Neural cell (in vitro differentiated cells): ENCODE measurements at regions not wholly inside any gene's neighbourhood (a gene's known extent, or its start where the extent isn't known, plus 50 kb on each side); places are given as distances from the start of the nearest gene placed in this dataset.

Experiments
- H2AFZ ChIP-seq: fragments of 200-600, 300-800 bp; sonication (generic), shearing (Covaris generic); 2 replicates; pipeline ENCODE4 v1.6.0; 2014; ENCODE audit warnings: low read depth, mild to moderate bottlenecking, antibody characterized with exemption, low read length, moderate library complexity
- H3F3A ChIP-seq: fragments of 200-600 bp; shearing (Covaris generic); 2 replicates; pipeline ENCODE4 v1.6.1; 2016; ENCODE audit warnings: mild to moderate bottlenecking, moderate library complexity, mixed read lengths, antibody characterized with exemption, low read length; ENCODE audit not compliant: insufficient read depth, poor library complexity, severe bottlenecking
- H3K27ac ChIP-seq: fragments of 200-600, 300-800 bp; sonication (generic), shearing (Covaris generic); 2 replicates; pipeline ENCODE4 v1.5.1; 2014; ENCODE audit warnings: mild to moderate bottlenecking, low read length, moderate library complexity
- H3K27me3 ChIP-seq: fragments of 300-800, 200-600 bp; sonication (generic), shearing (Covaris generic); 2 replicates; pipeline ENCODE4 v1.6.0; 2014; ENCODE audit warnings: mild to moderate bottlenecking, low read depth, low read length, moderate library complexity; ENCODE audit not compliant: insufficient read depth
- H3K36me3 ChIP-seq: fragments of 300-800, 200-600 bp; sonication (generic), shearing (Covaris generic); 2 replicates; pipeline ENCODE4 v1.5.1; 2014; ENCODE audit warnings: mild to moderate bottlenecking, antibody characterized with exemption, low read length, moderate library complexity; ENCODE audit not compliant: insufficient read depth
- H3K4me2 ChIP-seq: fragments of 300-800, 200-600 bp; sonication (generic), shearing (Covaris generic); 2 replicates; pipeline ENCODE4 v1.6.0; 2014; ENCODE audit warnings: mild to moderate bottlenecking, low read length
- H3K4me3 ChIP-seq: fragments of 300-800, 200-600 bp; sonication (generic), shearing (Covaris generic); 2 replicates; pipeline ENCODE4 v1.5.1; 2014; ENCODE audit warnings: mild to moderate bottlenecking, low read length, moderate library complexity
- H3K79me2 ChIP-seq: fragments of 200-600 bp; shearing (Covaris generic); replicated peaks from 2 replicates; pipeline ENCODE4 v1.6.0; 2014; ENCODE audit warnings: mild to moderate bottlenecking, low read length, moderate library complexity; ENCODE audit not compliant: insufficient read depth
- H3K9ac ChIP-seq: fragments of 300-800, 200-600 bp; sonication (generic), shearing (Covaris generic); 2 replicates; pipeline ENCODE4 v1.6.1; 2016; ENCODE audit warnings: mild to moderate bottlenecking, low read length, mixed read lengths
- H3K9me2 ChIP-seq: fragments of 200-600 bp; shearing (Covaris generic); 2 replicates; pipeline ENCODE4 v1.6.1; 2016; ENCODE audit warnings: mild to moderate bottlenecking, low read length, mixed read lengths; ENCODE audit not compliant: insufficient read depth
- H3K9me3 ChIP-seq: fragments of 200-600, 300-800 bp; sonication (generic), shearing (Covaris generic); 2 replicates; pipeline ENCODE4 v1.6.1; 2016; ENCODE audit warnings: mild to moderate bottlenecking, mixed run types, low read length, moderate library complexity, mixed read lengths
- H4K20me1 ChIP-seq: fragments of 200-600 bp; shearing (Covaris generic); 2 replicates; pipeline ENCODE4 v1.6.1; 2016; ENCODE audit warnings: mild to moderate bottlenecking, mixed run types; ENCODE audit not compliant: insufficient read depth
- CTCF ChIP-seq: fragments of 450-650 bp; IDR thresholded peaks from 2 replicates; pipeline ENCODE4 v1.5.1; 2014; ENCODE audit warnings: antibody characterized with exemption, mild to moderate bottlenecking, moderate library complexity; ENCODE audit not compliant: poor library complexity, severe bottlenecking
- EP300 ChIP-seq: fragments of 450-650 bp; conservative IDR thresholded peaks from 2 replicates; pipeline ENCODE4 v1.6.1; 2014; ENCODE audit warnings: antibody characterized with exemption, mild to moderate bottlenecking, moderate library complexity; ENCODE audit not compliant: poor library complexity, severe bottlenecking
- EZH2 ChIP-seq: fragments of 200-600, 300-800 bp; shearing (Covaris generic), sonication (generic); IDR thresholded peaks from 2 replicates; pipeline ENCODE4 v1.6.1; 2014; ENCODE audit warnings: antibody characterized with exemption, low read length, borderline replicate concordance, mild to moderate bottlenecking; ENCODE audit not compliant: insufficient read depth, poor library complexity, severe bottlenecking
- MXI1 ChIP-seq: fragments of 450-650 bp; conservative IDR thresholded peaks from 2 replicates; pipeline ENCODE4 v1.6.1; 2014; ENCODE audit warnings: antibody characterized with exemption, mild to moderate bottlenecking; ENCODE audit not compliant: poor library complexity, severe bottlenecking
- POLR2AphosphoS5 ChIP-seq: IDR thresholded peaks from 2 replicates; pipeline ENCODE4 v1.6.1; 2012
- RAD21 ChIP-seq: fragments of 450-650 bp; conservative IDR thresholded peaks from 2 replicates; pipeline ENCODE4 v1.6.1; 2014; ENCODE audit warnings: antibody characterized with exemption, mild to moderate bottlenecking, moderate library complexity
- SMC3 ChIP-seq: fragments of 450-650 bp; conservative IDR thresholded peaks from 2 replicates; pipeline ENCODE4 v1.6.1; 2014; ENCODE audit warnings: antibody characterized with exemption, mild to moderate bottlenecking, moderate library complexity; ENCODE audit not compliant: poor library complexity
- TAF1 ChIP-seq: IDR thresholded peaks from 2 replicates; pipeline ENCODE4 v1.6.1; 2012; ENCODE audit warnings: low read depth
- TF ChIP-seq, protein P1 (sequence below): IDR thresholded peaks from 2 replicates; pipeline ENCODE4 v1.6.1; 2012; ENCODE audit warnings: borderline replicate concordance

DNA sequence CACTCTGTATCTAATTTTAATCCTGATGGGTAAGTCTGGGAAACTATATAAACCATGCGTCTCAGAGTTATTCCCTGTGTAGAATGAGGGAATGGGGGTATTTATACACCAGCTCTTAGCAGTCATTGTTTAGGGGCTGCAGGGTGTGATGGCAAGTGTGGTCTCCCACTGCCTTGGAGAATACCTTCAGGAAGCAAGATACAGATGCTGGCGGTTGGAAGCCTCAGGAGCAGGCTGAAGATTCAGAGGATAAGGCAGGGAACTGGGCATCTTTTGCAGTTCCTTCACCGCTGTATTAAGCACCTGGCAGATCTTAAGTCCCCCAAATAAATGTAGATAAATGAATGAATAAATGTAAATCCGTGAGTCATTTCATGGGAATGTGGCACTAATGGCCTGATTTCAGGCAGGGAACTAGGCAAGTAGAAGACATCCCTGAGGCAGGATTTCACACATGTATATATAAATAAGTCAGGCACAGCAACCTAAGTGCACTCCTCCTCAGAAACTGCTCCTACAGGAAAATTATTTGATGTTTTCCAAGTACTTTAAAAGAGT, 209.2 kb upstream of the GADL1 start:
- H3F3A ChIP-seq: no peaks in the 10 kb centered on the region
- no peak overlapping the region for H3K4me2 ChIP-seq
- H3K27ac ChIP-seq: no peak overlapping the region
- TF ChIP-seq CTCF (no peak), RAD21 (no peak), MXI1 (no peak), EZH2 (no peak), EP300 (no peak), TAF1 (no peak), POLR2AphosphoS5 (no peak), SMC3 (no peak)
- TF ChIP-seq, protein P1, sequence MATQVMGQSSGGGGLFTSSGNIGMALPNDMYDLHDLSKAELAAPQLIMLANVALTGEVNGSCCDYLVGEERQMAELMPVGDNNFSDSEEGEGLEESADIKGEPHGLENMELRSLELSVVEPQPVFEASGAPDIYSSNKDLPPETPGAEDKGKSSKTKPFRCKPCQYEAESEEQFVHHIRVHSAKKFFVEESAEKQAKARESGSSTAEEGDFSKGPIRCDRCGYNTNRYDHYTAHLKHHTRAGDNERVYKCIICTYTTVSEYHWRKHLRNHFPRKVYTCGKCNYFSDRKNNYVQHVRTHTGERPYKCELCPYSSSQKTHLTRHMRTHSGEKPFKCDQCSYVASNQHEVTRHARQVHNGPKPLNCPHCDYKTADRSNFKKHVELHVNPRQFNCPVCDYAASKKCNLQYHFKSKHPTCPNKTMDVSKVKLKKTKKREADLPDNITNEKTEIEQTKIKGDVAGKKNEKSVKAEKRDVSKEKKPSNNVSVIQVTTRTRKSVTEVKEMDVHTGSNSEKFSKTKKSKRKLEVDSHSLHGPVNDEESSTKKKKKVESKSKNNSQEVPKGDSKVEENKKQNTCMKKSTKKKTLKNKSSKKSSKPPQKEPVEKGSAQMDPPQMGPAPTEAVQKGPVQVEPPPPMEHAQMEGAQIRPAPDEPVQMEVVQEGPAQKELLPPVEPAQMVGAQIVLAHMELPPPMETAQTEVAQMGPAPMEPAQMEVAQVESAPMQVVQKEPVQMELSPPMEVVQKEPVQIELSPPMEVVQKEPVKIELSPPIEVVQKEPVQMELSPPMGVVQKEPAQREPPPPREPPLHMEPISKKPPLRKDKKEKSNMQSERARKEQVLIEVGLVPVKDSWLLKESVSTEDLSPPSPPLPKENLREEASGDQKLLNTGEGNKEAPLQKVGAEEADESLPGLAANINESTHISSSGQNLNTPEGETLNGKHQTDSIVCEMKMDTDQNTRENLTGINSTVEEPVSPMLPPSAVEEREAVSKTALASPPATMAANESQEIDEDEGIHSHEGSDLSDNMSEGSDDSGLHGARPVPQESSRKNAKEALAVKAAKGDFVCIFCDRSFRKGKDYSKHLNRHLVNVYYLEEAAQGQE: no peak
- H3K79me2 ChIP-seq: no peaks in the 10 kb centered on the region
- H3K4me3 ChIP-seq: no peak overlapping the region
- no peaks in the 10 kb centered on the region for H3K9me3 ChIP-seq
- no peak overlapping the region for H3K9ac ChIP-seq
- no peaks in the 10 kb centered on the region for H3K36me3 ChIP-seq
- H2AFZ ChIP-seq: no peak overlapping the region
- H4K20me1 ChIP-seq: no peaks in the 10 kb centered on the region
- no peaks in the 10 kb centered on the region for H3K27me3 ChIP-seq
- no peaks in the 10 kb centered on the region for H3K9me2 ChIP-seq

GRCh38 chr3:31105011-31105410, 210.6 kb upstream of the GADL1 start:
- Histone ChIP-seq H3K4me2 (no peak overlapping the region), H3F3A (no peaks in the 10 kb centered on the region), H3K27ac (no peak overlapping the region), H3K9me3 (no peaks in the 10 kb centered on the region), H3K36me3 (no peaks in the 10 kb centered on the region), H4K20me1 (no peaks in the 10 kb centered on the region), H3K9me2 (no peaks in the 10 kb centered on the region), H3K4me3 (no peak overlapping the region), H3K27me3 (no peaks in the 10 kb centered on the region), H3K79me2 (no peaks in the 10 kb centered on the region), H3K9ac (no peak overlapping the region), H2AFZ (no peak overlapping the region)
- no peak for TF ChIP-seq EP300
- TF ChIP-seq MXI1: no peak
- no peak for TF ChIP-seq POLR2AphosphoS5
- no peak for TF ChIP-seq EZH2
- no peak for TF ChIP-seq CTCF
- TF ChIP-seq, protein P1: no peak
- no peak for TF ChIP-seq SMC3
- no peak for TF ChIP-seq TAF1
- TF ChIP-seq RAD21: no peak
